ENCODE measurements at regions not wholly inside any gene's neighbourhood (a gene's known extent, or its start where the extent isn't known, plus 50 kb on each side); places are given as distances from the start of the nearest gene placed in this dataset.

GRCh38 chr2:71781695-71782228 is 328.4 kb downstream of the DYSF start:
- intact Hi-C loops (cut with micrococcal nuclease; ENCODE audit: unreplicated experiment), result no loop called here

More at GRCh38 chr2:71781695-71782228, 328.4 kb downstream of the DYSF start:
- no peak overlapping the region for H3K4me2 ChIP-seq (ENCODE audit: low read depth, low read length)
- in situ Hi-C loops (cut with HindIII; ENCODE audit: extremely low pct_ligation_motif_present, low pct_unique_long_range_greater_than_20kb), result no loop called here
- ATAC-seq (no peak), DNase-seq (ENCODE audit: low spot score) (no peak), FAIRE-seq (no peak)
- peaks cover 26% of the 10 kb centered on the region for H3K4me1 ChIP-seq (ENCODE audit: insufficient read depth, low read length)
- no peak overlapping the region for H2AFZ ChIP-seq (ENCODE audit: low read length)
- 12% methylated on average over 5 of the region's 5 CpGs for WGBS (ENCODE audit: low lambda C conversion rate)
- H3K27me3 ChIP-seq (ENCODE audit: control insufficient read depth in 1 of 2, insufficient read depth in 2 of 2, low read length in 2 of 2), result peaks cover 0 to 10% of the 10 kb centered on the region in 2 experiments; a peak in 3 of 5 replicates
- no peaks in the 10 kb centered on the region for H3K36me3 ChIP-seq (replicated peaks in 1 of 2; ENCODE audit: control insufficient read depth in 1 of 2, insufficient read depth in 2 of 2, low read length in 2 of 2)
- no peak overlapping the region for H3K9ac ChIP-seq (ENCODE audit: insufficient read depth, low read depth, low read length)
- ChIA-PET CTCF (ENCODE audit: low intra/inter-chr PET ratio, low total read pairs) (no interaction called here), POLR2A (no interaction called here)
- H3K79me2 ChIP-seq (ENCODE audit: insufficient read depth, low read length), result no peaks in the 10 kb centered on the region
- TF ChIP-seq FIP1L1 (IDR thresholded peaks at IDR 0.05; ENCODE audit: borderline replicate concordance, insufficient read depth, low read depth, low read length) (no peak), ZNF281 (CRISPR knock-in tag; IDR thresholded peaks at IDR 0.05; ENCODE audit: borderline replicate concordance) (no peak)
- H3K4me3 ChIP-seq (replicated peaks in 1 of 3; ENCODE audit: insufficient read depth in 1 of 3, low read depth in 2 of 3, low read length in 3 of 3), result no peak overlapping the region
- no TSS peak for BruUV-seq (replicated peaks)
- H4K20me1 ChIP-seq (ENCODE audit: insufficient read depth, low read length), result no peaks in the 10 kb centered on the region
- H3K27ac ChIP-seq (ENCODE audit: extremely low read length, insufficient read depth, low read length), result no peak overlapping the region
- no peaks in the 10 kb centered on the region for H3K9me3 ChIP-seq (ENCODE audit: low read length)

Measured in HepG2 (cell line).